BLaER1 treated with 17β-estradiol and CSF1 and Interleukin-3, amounts not matched to agents 10 nM and 100 nM (cell line): ENCODE measurements at regions not wholly inside any gene's neighbourhood (a gene's known extent, or its start where the extent isn't known, plus 50 kb on each side); places are given as distances from the start of the nearest gene placed in this dataset.
A peak's percentile ranks its signal among the peaks of the same experiment; 100 is the strongest.

Experiments used
- H3K27ac ChIP-seq, 11 experiments: shearing (Covaris generic); formaldehyde crosslinking; 2 replicates each; pipeline ENCODE4 v1.8.1; 2022
- H3K27me3 ChIP-seq, 11 experiments: shearing (Covaris generic); formaldehyde crosslinking; 2 replicates each; pipeline ENCODE4 v1.8.1; 2022
- H3K36me3 ChIP-seq, 11 experiments: shearing (Covaris generic); formaldehyde crosslinking; 2 replicates each; pipeline ENCODE4 v1.8.1; 2022
- H3K4me1 ChIP-seq, 10 experiments: shearing (Covaris generic); formaldehyde crosslinking; 2 replicates each; pipeline ENCODE4 v1.8.1; 2022
- H3K4me2 ChIP-seq, 11 experiments: shearing (Covaris generic); formaldehyde crosslinking; 2 replicates each; pipeline ENCODE4 v1.8.1; 2022
- H3K4me3 ChIP-seq, 10 experiments: shearing (Covaris generic); formaldehyde crosslinking; 2 replicates each; pipeline ENCODE4 v1.8.1; 2022
- H3K9ac ChIP-seq, 11 experiments: shearing (Covaris generic); formaldehyde crosslinking; 2 replicates each; pipeline ENCODE4 v1.8.1; 2022
- H3K9me3 ChIP-seq, 11 experiments: shearing (Covaris generic); formaldehyde crosslinking; replicated peaks in 1 of 11; 2 replicates each; pipeline ENCODE4 v1.8.1; 2022
- H4K20me1 ChIP-seq, 11 experiments: shearing (Covaris generic); formaldehyde crosslinking; 2 replicates each; pipeline ENCODE4 v1.8.1; 2022
- Cebpa-rat ChIP-seq, 11 experiments: shearing (Covaris generic); IDR thresholded peaks; 2 replicates each; pipeline ENCODE4 v1.8.1; 2022

GRCh38 chr7:132072873-132073272 is 503.4 kb downstream of the PLXNA4 start:
- Histone ChIP-seq H3K9ac (no peak overlapping the region), H3K36me3 (no peaks in the 10 kb centered on the region), H3K9me3 (no peaks in the 10 kb centered on the region), H3K4me1 (peaks cover 0 to 11% (median 6%) of the 10 kb centered on the region in 10 experiments; a peak in 9 of 20 replicates), H3K27me3 (no peaks in the 10 kb centered on the region), H3K4me3 (no peak overlapping the region), H3K4me2 (no peak overlapping the region), H3K27ac (no peak overlapping the region), H4K20me1 (no peaks in the 10 kb centered on the region)
- TF ChIP-seq Cebpa-rat (IDR thresholded peaks at IDR 0.05): peak in 1 of 11 experiments; percentile 54; a peak in 1 of 22 replicates

GRCh38 chr7:132072165-132072564 is 504.1 kb downstream of the PLXNA4 start:
- H3K27ac ChIP-seq: no peak overlapping the region
- H3K36me3 ChIP-seq: no peaks in the 10 kb centered on the region
- H3K4me2 ChIP-seq: no peak overlapping the region
- peaks cover 0 to 11% (median 6%) of the 10 kb centered on the region in 10 experiments; a peak in 9 of 20 replicates for H3K4me1 ChIP-seq
- H3K27me3 ChIP-seq: no peaks in the 10 kb centered on the region
- TF ChIP-seq Cebpa-rat (IDR thresholded peaks at IDR 0.05): no peak
- no peak overlapping the region for H3K4me3 ChIP-seq
- no peak overlapping the region for H3K9ac ChIP-seq
- no peaks in the 10 kb centered on the region for H4K20me1 ChIP-seq
- no peaks in the 10 kb centered on the region for H3K9me3 ChIP-seq

GRCh38 chr7:132069306-132069705 is 507.0 kb downstream of the PLXNA4 start:
- H3K27ac ChIP-seq: no peak overlapping the region
- H3K4me3 ChIP-seq: no peak overlapping the region
- no peak overlapping the region for H3K9ac ChIP-seq
- H3K36me3 ChIP-seq: no peaks in the 10 kb centered on the region
- no peak for TF ChIP-seq Cebpa-rat (IDR thresholded peaks at IDR 0.05)
- H4K20me1 ChIP-seq: no peaks in the 10 kb centered on the region
- H3K27me3 ChIP-seq: no peaks in the 10 kb centered on the region
- no peak overlapping the region for H3K4me2 ChIP-seq
- H3K4me1 ChIP-seq: no peaks in the 10 kb centered on the region
- H3K9me3 ChIP-seq: peaks cover 0 to 15% (median 0%) of the 10 kb centered on the region in 11 experiments; a peak in 5 of 22 replicates

GRCh38 chr7:132066761-132067171 is 509.5 kb downstream of the PLXNA4 start:
- Histone ChIP-seq H3K27ac (no peak overlapping the region), H3K4me3 (no peak overlapping the region), H3K36me3 (no peaks in the 10 kb centered on the region), H3K27me3 (no peaks in the 10 kb centered on the region), H3K9ac (no peak overlapping the region), H3K4me1 (no peaks in the 10 kb centered on the region), H3K4me2 (no peak overlapping the region), H3K9me3 (peaks cover 0 to 15% (median 0%) of the 10 kb centered on the region in 11 experiments; a peak in 5 of 22 replicates), H4K20me1 (no peaks in the 10 kb centered on the region)
- no peak for TF ChIP-seq Cebpa-rat (IDR thresholded peaks at IDR 0.05)

- no peak for TF ChIP-seq Cebpa-rat (IDR thresholded peaks at IDR 0.05)
- no peak overlapping the region for H3K4me3 ChIP-seq
- no peaks in the 10 kb centered on the region for H3K36me3 ChIP-seq
- no peaks in the 10 kb centered on the region for H3K27me3 ChIP-seq
- H3K9ac ChIP-seq: no peak overlapping the region
- H3K9me3 ChIP-seq: peaks cover 0 to 15% (median 0%) of the 10 kb centered on the region in 11 experiments; a peak in 5 of 22 replicates
- no peak overlapping the region for H3K4me2 ChIP-seq
- no peaks in the 10 kb centered on the region for H3K4me1 ChIP-seq
- H4K20me1 ChIP-seq: no peaks in the 10 kb centered on the region
- no peak overlapping the region for H3K27ac ChIP-seq
These were observed 509.7 kb upstream of the PODXL start for GRCh38 chr7:132065989-132066603.

GRCh38 chr7:132065193-132065988 is 509.0 kb upstream of the PODXL start:
- Histone ChIP-seq H4K20me1 (no peaks in the 10 kb centered on the region), H3K27ac (no peak overlapping the region), H3K36me3 (no peaks in the 10 kb centered on the region), H3K4me2 (no peak overlapping the region), H3K4me3 (no peak overlapping the region), H3K4me1 (no peaks in the 10 kb centered on the region), H3K27me3 (no peaks in the 10 kb centered on the region), H3K9ac (no peak overlapping the region), H3K9me3 (peaks cover 0 to 15% (median 0%) of the 10 kb centered on the region in 11 experiments; a peak in 5 of 22 replicates)
- no peak for TF ChIP-seq Cebpa-rat (IDR thresholded peaks at IDR 0.05)

- Histone ChIP-seq H3K9ac (no peak overlapping the region), H3K36me3 (no peaks in the 10 kb centered on the region), H4K20me1 (no peaks in the 10 kb centered on the region), H3K27ac (no peak overlapping the region), H3K9me3 (peaks cover 0 to 18% (median 0%) of the 10 kb centered on the region in 11 experiments; a peak in 9 of 22 replicates), H3K4me1 (no peaks in the 10 kb centered on the region), H3K4me2 (no peak overlapping the region), H3K27me3 (no peaks in the 10 kb centered on the region), H3K4me3 (no peak overlapping the region)
- TF ChIP-seq Cebpa-rat (IDR thresholded peaks at IDR 0.05): no peak
These were observed 507.4 kb upstream of the PODXL start for GRCh38 chr7:132063800-132064199.

- no peak for TF ChIP-seq Cebpa-rat (IDR thresholded peaks at IDR 0.05)
- H3K4me2 ChIP-seq: no peak overlapping the region
- no peak overlapping the region for H3K27ac ChIP-seq
- no peaks in the 10 kb centered on the region for H3K27me3 ChIP-seq
- peaks cover 11 to 37% (median 16%) of the 10 kb centered on the region in 11 experiments; a peak in 18 of 22 replicates for H3K9me3 ChIP-seq
- no peak overlapping the region for H3K9ac ChIP-seq
- no peaks in the 10 kb centered on the region for H3K4me1 ChIP-seq
- H3K36me3 ChIP-seq: no peaks in the 10 kb centered on the region
- no peak overlapping the region for H3K4me3 ChIP-seq
- no peaks in the 10 kb centered on the region for H4K20me1 ChIP-seq
These were observed 505.5 kb upstream of the PODXL start for GRCh38 chr7:132061937-132062336.

- no peaks in the 10 kb centered on the region for H3K36me3 ChIP-seq
- no peaks in the 10 kb centered on the region for H3K4me1 ChIP-seq
- no peak overlapping the region for H3K4me3 ChIP-seq
- TF ChIP-seq Cebpa-rat (IDR thresholded peaks at IDR 0.05): no peak
- no peak overlapping the region for H3K27ac ChIP-seq
- H4K20me1 ChIP-seq: no peaks in the 10 kb centered on the region
- H3K9ac ChIP-seq: no peak overlapping the region
- no peak overlapping the region for H3K4me2 ChIP-seq
- peaks cover 8 to 26% (median 19%) of the 10 kb centered on the region in 11 experiments; a peak in 18 of 22 replicates for H3K9me3 ChIP-seq
- no peaks in the 10 kb centered on the region for H3K27me3 ChIP-seq
These were observed 502.7 kb upstream of the PODXL start for GRCh38 chr7:132059141-132059540.
